Stromal cell of bone marrow (primary cell): ENCODE measurements at regions not wholly inside any gene's neighbourhood (a gene's known extent, or its start where the extent isn't known, plus 50 kb on each side); places are given as distances from the start of the nearest gene placed in this dataset.

Experiments used
- DNase-seq: peaks from one replicate; pipeline ENCODE4 v3.0.0-alpha.2; 2012; ENCODE audit warnings: low read depth

DNA sequence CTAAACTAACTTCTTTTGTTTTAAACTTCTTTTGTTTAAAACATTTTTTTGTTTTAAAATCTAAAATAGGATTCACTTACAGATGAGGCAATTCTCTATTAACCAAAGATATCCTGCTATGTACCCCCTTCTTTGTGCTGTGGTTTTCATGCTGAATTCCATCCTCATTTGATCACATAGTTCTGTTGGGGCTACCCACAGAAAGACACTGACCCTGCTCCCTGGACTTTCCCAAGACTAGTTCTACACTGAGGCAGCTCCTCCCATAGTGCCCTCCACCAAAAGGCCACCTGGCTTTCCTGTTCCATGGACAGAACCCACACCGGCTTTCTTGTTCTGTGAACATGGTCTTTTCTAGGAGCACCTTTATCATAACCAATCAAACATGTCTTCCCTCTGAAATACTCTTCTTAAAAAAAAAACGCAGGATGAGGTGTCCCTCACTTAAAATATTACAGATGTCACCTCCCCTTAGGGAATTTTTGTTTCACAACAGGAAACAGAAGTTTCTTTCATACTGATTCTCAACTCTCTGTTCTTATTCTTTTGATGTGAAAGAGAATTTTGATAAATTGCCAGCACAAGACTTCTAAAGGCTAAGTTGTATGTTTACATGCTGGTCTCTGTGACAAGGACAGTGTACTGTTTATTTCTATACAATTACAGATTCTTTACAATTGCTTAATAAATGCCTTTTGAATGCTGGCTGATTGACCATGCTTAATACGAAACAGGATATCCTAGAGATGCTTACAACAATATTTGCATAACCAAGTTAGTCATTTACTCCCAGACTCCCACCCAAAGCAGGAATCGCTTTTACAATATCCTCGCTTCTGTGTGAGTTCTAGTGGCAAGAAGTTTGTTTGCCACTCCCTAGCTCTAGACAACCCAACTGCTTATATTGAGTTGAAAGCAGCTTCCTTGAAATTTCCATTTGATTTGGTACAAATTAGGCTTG is 300.4 kb downstream of the DTWD2 start:
- no peak for DNase-seq

DNA sequence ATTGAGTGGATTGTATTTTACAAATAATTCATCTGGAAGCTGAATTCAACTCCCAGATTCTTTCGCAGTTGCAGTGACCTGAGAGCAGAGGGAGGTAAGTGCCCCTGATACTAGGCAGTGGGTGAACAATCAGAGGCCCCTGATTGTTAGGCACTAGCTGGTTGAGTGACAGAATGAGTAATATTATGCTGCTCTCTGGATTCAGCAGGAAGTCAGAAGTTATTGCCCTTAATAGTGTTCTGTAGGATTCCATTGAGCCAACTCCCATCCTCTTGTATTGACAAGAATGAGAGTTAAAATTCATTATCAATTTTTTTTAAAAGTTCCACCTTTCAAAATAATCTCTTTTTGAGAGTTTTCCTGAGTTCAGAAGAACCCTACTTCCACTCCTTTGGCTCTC is 301.2 kb downstream of the DTWD2 start:
- DNase-seq, result no peak

GRCh38 chr5:118681655-118682054 is 306.7 kb downstream of the DTWD2 start:
- DNase-seq, result no peak

DNA sequence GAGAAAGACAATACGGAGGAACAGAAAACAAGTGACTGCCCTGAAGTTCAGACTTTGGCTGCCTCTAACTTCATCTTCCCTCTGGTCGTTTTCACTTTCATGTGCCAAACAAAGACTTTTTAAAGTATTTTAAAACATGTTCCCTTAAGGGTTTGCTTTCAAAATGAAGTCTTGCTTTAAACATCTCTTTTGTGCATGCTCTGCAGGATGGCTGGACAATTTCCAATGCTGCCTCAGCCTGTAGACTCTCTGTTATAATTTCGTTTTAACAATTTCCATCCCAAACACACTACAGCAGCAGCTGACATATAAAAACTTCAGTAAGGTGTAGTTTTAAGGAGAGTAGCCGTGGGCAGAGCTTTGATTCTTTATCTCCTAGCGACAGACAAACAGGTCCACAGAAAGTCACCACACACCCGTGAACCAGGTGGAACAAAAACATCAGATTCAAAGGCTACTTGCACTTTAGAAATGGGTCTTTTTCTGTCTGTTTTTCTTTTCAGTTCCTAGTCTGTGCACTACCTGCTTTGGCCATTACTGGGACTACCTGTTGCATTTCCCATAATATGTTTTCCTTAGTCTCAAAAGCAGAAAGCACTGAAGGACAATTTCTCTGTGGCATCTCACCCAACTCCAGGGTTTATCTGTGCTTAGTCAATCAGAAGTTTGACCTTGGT is 308.9 kb downstream of the DTWD2 start:
- DNase-seq, result no peak

GRCh38 chr5:118678746-118679145 is 309.6 kb downstream of the DTWD2 start:
- DNase-seq, result no peak

- DNase-seq, result no peak
Measured at GRCh38 chr5:118675247-118675646, 313.1 kb downstream of the DTWD2 start.

DNA sequence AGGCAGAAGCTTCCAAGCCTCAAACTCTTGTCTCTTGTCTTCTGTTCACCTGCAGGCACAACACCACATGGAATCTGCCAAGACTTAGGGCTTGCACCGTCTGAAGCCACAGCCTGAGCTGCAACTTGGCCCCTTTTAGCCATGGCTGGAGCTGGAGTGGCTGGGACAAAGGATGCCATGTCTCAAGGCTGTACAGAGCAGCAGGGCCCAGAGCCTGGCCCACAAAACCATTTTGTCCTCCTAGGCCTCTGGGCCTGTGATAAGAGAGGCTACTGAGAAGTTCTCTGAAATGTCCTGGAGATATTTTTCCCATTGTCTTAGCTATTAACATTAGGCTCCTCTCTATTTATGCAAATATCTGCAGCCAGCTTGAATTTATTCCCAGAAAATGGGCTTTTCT is 330.8 kb downstream of the DTWD2 start:
- DNase-seq, result no peak

DNA sequence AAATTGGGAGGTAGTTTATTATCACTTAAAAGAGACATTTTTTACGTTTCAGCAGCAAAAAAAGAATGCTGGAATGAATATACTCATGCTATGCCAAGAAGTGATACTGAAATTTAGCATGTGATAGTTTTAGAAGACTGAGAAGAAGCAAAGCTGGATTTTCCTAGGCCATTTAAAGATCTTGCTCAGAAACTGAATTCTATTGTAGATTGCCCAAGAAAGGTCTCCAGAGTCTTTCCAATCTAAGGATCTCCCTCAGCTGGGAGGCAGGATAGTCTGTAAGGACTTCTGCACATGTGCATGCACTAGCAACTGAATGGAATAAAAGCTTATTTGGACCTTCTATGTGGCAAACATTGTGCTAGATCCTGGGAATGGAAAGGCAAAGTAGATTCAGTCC is 334.5 kb downstream of the DTWD2 start:
- DNase-seq, result no peak

GRCh38 chr5:118653183-118653582 is 335.2 kb downstream of the DTWD2 start:
- no peak for DNase-seq

DNA sequence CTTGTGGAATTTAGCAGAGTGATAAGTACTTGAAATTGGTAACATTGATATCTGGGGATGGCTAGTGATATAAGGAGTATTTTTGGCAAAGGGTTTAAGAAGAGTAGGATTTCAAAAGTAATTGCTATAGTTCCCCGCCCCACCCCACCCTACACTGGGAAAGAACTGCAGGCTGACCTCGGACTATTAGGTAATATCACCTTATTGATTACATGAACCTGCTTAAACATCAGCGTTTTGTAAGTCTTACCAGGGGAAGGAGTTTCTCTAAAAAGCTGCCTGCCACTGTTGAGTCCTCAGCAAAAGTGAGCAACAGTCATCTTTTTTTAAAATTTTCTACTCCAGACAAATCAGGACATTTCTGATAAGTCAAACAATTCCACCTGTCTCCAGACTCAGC is 337.3 kb downstream of the DTWD2 start:
- DNase-seq, result no peak

GRCh38 chr5:118647587-118647986 is 340.8 kb downstream of the DTWD2 start:
- DNase-seq, result no peak

- no peak for DNase-seq
Measured at GRCh38 chr5:118646917-118647316, 341.4 kb downstream of the DTWD2 start.

DNA sequence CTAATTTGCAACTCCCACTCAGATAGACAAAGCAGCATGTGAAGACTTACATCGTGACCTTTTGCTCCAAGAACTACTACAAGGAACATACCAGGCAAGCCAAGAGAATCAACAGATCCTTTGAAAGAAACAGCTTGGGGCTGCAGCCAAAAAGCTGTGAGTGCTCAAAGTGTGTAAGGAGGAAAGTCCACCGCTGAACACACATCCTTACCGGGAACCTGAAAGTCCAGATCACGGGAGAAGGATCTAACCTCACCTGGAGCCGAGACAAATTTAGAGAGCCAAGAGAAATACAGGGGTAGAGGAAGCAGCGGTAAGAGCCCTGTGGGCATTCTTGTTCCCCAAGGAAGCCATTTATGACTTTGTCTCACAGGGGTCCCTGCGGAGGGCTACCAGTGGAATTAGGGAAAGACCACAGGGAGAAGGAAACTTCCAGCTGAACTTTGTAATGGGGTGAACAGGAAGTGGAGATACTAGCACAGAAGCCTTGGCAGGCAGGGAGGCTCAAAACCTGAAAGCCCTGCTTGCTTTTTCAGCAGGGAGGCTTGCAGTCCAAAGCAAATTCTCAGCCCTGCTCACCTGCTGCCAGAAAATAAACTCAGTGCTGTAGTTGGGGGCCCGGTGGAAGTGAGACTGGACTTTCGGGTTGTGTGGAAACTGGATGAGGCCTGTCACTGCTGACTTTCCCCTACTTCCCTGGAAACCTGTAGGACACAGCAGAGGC is 350.2 kb downstream of the DTWD2 start:
- no peak for DNase-seq

- DNase-seq, result no peak
Measured at GRCh38 chr5:118628660-118629354, 359.5 kb downstream of the DTWD2 start.

GRCh38 chr5:118620233-118620632 is 368.1 kb downstream of the DTWD2 start:
- no peak for DNase-seq

- no peak for DNase-seq
Measured at GRCh38 chr5:118619823-118620222, 368.5 kb downstream of the DTWD2 start.

- no peak for DNase-seq
Measured at GRCh38 chr5:118616281-118616680, 372.1 kb downstream of the DTWD2 start.

- DNase-seq, result no peak
Measured at GRCh38 chr5:118614731-118615456, 373.5 kb downstream of the DTWD2 start.

- DNase-seq, result no peak
Measured at GRCh38 chr5:118611332-118611945, 376.9 kb downstream of the DTWD2 start.

DNA sequence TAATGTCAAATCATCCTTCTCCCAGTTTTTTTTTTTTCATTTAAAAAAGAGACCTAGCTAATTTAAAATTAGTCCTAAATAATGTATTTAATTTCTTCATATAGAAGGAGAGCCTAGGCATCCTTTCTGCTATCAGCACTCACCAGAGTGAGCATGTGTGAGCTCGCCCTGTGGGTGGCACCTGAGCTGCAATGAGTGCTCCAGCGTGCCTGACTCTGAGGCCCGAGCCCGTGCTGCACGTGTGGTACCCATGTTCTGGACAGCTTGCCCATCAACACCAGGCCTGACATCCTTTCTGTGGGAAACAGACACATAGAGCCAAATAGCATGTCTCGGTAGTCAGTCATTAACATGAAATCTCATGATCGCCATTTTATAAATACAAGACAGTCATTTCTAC is 381.4 kb downstream of the DTWD2 start:
- no peak for DNase-seq

GRCh38 chr5:118605761-118606160 is 382.6 kb downstream of the DTWD2 start:
- no peak for DNase-seq
